Natural killer cell treated with Interleukin-12 subunit alpha and Interleukin-12 subunit beta and Interleukin-15 and Interleukin-18, amount 100 ng/mL, for 72 hours (primary cell): ENCODE measurements at regions not wholly inside any gene's neighbourhood (a gene's known extent, or its start where the extent isn't known, plus 50 kb on each side); places are given as distances from the start of the nearest gene placed in this dataset.
A peak's percentile ranks its signal among the peaks of the same experiment; 100 is the strongest.
"Not testable (repeated sequence)": the region's sequence is repeated elsewhere in the genome, so short reads cannot be mapped to it uniquely, and the experiment has no call there.

Source experiments
- ATAC-seq, 2 donors: fragments of 150-1000 bp; cut with Tn5 transposase in 1 of 2; sonication (Bioruptor Pico), chemical (Tn5 transposase) in 1 of 2; 2 replicates each; pipeline ENCODE4 v1.10.0; 2021
- DNase-seq: peaks from one replicate; pipeline ENCODE4 v3.0.0; 2022; ENCODE audit warnings: low spot score
- H3K27ac Mint-ChIP-seq, 2 donors: 1 replicate in 1 of 2; 2 replicates in 1 of 2; pipeline ENCODE4 v1.8.0; 2022; ENCODE audit warnings: mixed read lengths in 2 of 2, mild to moderate bottlenecking in 1 of 2, moderate library complexity in 1 of 2
- H3K27me3 Mint-ChIP-seq, 2 donors: 1 replicate in 1 of 2; 2 replicates in 1 of 2; pipeline ENCODE4 v1.8.0; 2022; ENCODE audit warnings: mixed read lengths in 2 of 2
- H3K36me3 Mint-ChIP-seq: one replicate; pipeline ENCODE4 v1.8.0; 2022; ENCODE audit warnings: mixed read lengths
- H3K4me1 Mint-ChIP-seq, 2 donors: 1 replicate in 1 of 2; 2 replicates in 1 of 2; pipeline ENCODE4 v1.8.0; 2022; ENCODE audit warnings: low read depth in 2 of 2, mixed read lengths in 2 of 2, mild to moderate bottlenecking in 1 of 2
- H3K4me3 Mint-ChIP-seq: one replicate; pipeline ENCODE4 v1.8.0; 2022; ENCODE audit warnings: mixed read lengths
- H3K9me3 Mint-ChIP-seq: 2 replicates; pipeline ENCODE4 v1.8.0; 2022; ENCODE audit warnings: mixed read lengths

DNA sequence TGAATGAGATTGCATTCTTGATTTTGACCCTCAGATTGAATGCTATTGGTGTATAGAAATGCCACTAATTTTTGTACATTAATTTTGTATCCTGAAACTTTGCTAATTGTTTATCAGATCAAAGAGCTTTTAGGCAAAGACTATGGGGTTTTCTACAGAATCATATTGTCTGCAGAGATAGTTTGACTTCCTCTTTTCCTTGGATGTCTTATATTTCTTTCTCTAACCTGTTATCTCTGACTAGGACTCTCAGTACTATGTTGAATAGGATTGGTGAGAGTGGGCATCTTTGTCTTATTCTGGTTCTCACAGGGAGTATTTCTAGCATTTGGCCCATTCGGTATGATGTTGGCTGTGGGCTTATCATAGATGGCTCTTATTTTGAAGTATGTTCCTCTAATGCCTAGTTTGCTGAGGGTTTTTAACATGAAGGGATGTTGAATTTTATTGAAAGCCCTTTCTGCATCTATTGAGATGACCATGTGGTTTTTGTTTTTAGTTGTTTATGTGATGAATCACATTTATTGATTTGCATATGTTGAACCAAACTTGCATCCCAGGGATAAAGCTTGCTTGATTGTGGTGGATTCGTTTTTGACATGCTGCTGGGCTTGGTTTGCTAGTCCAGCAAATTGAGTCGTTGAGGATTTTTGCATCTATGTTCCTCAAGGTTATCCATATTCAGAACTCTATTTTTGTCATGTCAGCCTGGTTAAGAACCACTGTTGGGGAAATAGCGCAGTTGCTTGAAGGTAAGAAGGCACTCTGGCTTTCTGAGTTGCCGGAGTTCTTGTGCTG lies 85.8 kb upstream of the NOTCH2NLA start:
- H3K36me3 Mint-ChIP-seq, H3K9me3 Mint-ChIP-seq, H3K27ac Mint-ChIP-seq, ATAC-seq, H3K27me3 Mint-ChIP-seq, DNase-seq, H3K4me3 Mint-ChIP-seq, H3K4me1 Mint-ChIP-seq: not testable (repeated sequence)

DNA sequence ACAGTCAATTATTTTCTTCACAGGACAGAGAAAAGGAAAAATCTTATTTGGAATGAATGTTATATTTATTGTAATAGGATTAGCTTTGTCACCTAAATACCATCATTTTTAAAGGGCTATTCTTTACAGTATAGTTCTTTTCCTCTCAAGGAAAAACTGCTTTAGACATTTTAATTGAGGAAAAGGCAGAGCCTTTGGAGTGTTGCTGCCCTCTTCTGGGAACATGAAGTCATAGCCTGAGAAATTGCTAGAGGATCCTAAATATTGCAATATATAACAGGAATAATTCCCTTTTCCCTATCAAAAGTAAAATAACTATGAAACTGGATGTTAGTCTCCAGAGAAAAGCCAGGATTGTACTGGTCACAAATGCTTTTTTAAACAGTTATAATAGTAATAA lies 81.8 kb upstream of the NOTCH2NLA start:
- not testable (repeated sequence) for H3K9me3 Mint-ChIP-seq, ATAC-seq

GRCh38 chr1:146309427-146309826 lies 80.6 kb upstream of the NOTCH2NLA start:
- not testable (repeated sequence) for H3K27ac Mint-ChIP-seq, H3K9me3 Mint-ChIP-seq, H3K4me1 Mint-ChIP-seq, H3K36me3 Mint-ChIP-seq, DNase-seq, ATAC-seq, H3K27me3 Mint-ChIP-seq, H3K4me3 Mint-ChIP-seq

More for the DNA sequence above, 81.8 kb upstream of the NOTCH2NLA start:
- not testable (repeated sequence) for H3K27ac Mint-ChIP-seq, H3K27me3 Mint-ChIP-seq, DNase-seq, H3K36me3 Mint-ChIP-seq, H3K4me3 Mint-ChIP-seq, H3K4me1 Mint-ChIP-seq

GRCh38 chr1:146308892-146309291 lies 80.1 kb upstream of the NOTCH2NLA start:
- H3K4me3 Mint-ChIP-seq, H3K27me3 Mint-ChIP-seq, DNase-seq, H3K36me3 Mint-ChIP-seq, H3K27ac Mint-ChIP-seq, H3K4me1 Mint-ChIP-seq, H3K9me3 Mint-ChIP-seq: not testable (repeated sequence)
- peak; percentile 33 to 48 for ATAC-seq

GRCh38 chr1:146308152-146308551 lies 79.3 kb upstream of the NOTCH2NLA start:
- not testable (repeated sequence) for H3K4me1 Mint-ChIP-seq, DNase-seq

GRCh38 chr1:146307632-146308031 lies 78.8 kb upstream of the NOTCH2NLA start:
- not testable (repeated sequence) for H3K4me3 Mint-ChIP-seq, H3K27me3 Mint-ChIP-seq, H3K36me3 Mint-ChIP-seq, H3K4me1 Mint-ChIP-seq, H3K27ac Mint-ChIP-seq, DNase-seq, H3K9me3 Mint-ChIP-seq
- ATAC-seq, result peak; percentile 96 to 97

More at GRCh38 chr1:146308152-146308551, 79.3 kb upstream of the NOTCH2NLA start:
- H3K27me3 Mint-ChIP-seq, H3K27ac Mint-ChIP-seq, H3K36me3 Mint-ChIP-seq, H3K9me3 Mint-ChIP-seq: not testable (repeated sequence)
- peak overlapping the region; percentile 51 for H3K4me3 Mint-ChIP-seq
- ATAC-seq, result peak in 1 of 2 donors; percentile 65

DNA sequence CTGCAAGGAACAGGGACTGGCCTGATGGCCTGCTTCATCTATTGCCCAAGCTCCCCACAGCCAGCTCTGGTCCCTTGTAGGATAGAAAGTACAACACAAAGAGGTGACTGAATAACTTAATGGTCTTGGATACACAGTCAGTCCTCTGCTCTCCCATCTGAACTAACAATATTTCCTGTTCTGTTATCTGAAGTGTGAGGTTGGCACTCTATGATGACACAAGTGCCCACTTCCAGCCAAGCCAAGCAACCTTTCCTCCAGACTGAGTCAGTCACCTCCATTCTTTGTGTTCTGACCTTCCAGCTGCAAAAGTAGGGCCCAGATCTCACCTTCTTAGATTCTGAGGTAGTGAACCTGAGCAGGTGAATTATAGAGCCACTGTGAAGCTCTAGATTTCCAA lies 77.8 kb upstream of the NOTCH2NLA start:
- not testable (repeated sequence) for H3K4me1 Mint-ChIP-seq, H3K27ac Mint-ChIP-seq, H3K9me3 Mint-ChIP-seq, H3K27me3 Mint-ChIP-seq, H3K4me3 Mint-ChIP-seq, DNase-seq, H3K36me3 Mint-ChIP-seq
- ATAC-seq, result peak in 1 of 2 donors; percentile 28

DNA sequence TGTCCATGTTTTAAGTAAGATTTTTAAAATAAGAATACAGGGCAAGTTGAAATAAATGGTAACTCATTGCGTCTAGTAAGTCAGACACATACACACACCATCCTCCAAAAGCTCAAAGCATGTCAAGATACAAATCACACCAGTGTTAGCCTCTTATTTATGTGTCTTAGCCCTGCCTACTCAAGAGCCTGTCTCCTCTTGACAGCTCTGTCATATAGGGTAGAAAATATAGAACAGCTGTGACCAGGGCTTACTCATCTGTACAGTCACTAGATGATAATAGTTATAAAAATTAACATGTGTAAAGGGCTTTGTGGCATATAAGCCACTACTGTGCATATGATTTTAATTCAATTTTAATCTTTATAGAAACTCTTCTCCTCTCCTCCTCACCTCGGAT lies 76.6 kb upstream of the NOTCH2NLA start:
- not testable (repeated sequence) for H3K9me3 Mint-ChIP-seq, H3K27ac Mint-ChIP-seq, H3K27me3 Mint-ChIP-seq, H3K4me3 Mint-ChIP-seq, H3K4me1 Mint-ChIP-seq, H3K36me3 Mint-ChIP-seq, DNase-seq
- peak in 1 of 2 donors; percentile 62 for ATAC-seq

DNA sequence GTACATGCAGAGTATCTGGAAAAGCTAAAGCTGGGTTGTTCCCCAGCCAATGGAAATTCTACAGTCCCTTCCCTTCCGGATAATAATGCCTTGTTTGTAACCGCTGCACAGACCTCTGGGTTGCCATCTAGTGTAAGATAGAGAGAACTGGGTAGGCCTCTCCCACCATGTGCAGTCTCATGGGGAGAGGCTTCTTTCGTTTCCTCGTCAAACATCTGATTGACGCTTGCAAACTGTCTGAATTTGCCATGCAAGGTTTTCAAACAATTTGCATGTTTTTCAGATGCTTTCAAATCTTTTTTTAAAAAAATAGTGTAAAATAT lies 69.7 kb upstream of the NOTCH2NLA start:
- not testable (repeated sequence) for H3K4me1 Mint-ChIP-seq, H3K4me3 Mint-ChIP-seq, H3K36me3 Mint-ChIP-seq, H3K27ac Mint-ChIP-seq, DNase-seq, H3K9me3 Mint-ChIP-seq, H3K27me3 Mint-ChIP-seq
- ATAC-seq, result peak; percentile 94 to 96

DNA sequence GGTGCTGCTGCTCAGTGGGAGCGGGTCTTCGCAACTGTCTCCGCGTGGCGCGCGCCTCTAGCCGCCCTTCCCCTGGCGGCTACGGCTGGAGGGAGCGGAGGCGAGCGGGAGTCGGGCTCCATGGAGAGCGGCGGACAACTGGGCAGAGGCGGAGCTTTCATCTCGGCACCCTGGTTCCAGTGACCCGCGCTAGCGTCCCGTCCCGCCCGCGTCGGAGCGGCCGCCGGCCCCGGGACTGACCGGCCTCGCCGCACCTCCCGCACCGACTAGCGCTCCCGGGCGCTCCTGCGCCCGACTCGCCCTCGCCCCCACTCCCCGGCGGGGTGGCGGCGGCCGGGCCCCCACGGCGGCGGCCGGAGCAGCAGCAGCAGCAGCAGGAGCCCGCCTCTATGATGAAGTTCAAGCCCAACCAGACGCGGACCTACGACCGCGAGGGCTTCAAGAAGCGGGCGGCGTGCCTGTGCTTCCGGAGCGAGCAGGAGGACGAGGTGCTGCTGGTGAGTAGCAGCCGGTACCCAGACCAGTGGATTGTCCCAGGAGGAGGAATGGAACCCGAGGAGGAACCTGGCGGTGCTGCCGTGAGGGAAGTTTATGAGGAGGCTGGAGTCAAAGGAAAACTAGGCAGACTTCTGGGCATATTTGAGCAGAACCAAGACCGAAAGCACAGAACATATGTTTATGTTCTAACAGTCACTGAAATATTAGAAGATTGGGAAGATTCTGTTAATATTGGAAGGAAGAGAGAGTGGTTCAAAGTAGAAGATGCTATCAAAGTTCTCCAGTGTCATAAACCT lies 69.2 kb upstream of the NOTCH2NLA start:
- not testable (repeated sequence) for H3K4me1 Mint-ChIP-seq, H3K9me3 Mint-ChIP-seq, H3K27me3 Mint-ChIP-seq, DNase-seq, H3K4me3 Mint-ChIP-seq, H3K36me3 Mint-ChIP-seq, H3K27ac Mint-ChIP-seq
- peak; percentile 87 for ATAC-seq

- not testable (repeated sequence) for H3K4me3 Mint-ChIP-seq
Observed at GRCh38 chr1:146292940-146293936, 64.4 kb upstream of the NOTCH2NLA start.

DNA sequence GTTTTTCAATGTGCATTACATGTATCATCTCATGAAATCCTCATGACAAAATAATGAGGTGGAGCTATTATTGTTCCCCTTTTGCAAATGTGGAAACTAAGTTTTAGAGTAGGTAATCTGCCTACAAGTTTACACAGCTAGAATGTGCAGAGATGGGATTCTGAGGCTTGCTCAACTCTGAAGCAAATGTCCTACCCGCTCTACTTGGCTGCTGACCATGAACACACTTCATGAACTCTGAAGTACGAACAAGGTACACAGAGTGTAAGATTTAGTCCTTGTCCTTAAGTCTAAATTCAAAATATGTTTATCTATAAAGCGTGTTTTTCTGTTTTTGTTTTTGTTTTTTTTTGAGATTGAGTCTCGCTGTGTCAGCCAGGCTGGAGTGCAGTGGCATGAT lies 63.6 kb upstream of the NOTCH2NLA start:
- H3K4me3 Mint-ChIP-seq, H3K27me3 Mint-ChIP-seq, DNase-seq, H3K9me3 Mint-ChIP-seq, H3K4me1 Mint-ChIP-seq, H3K27ac Mint-ChIP-seq, H3K36me3 Mint-ChIP-seq, ATAC-seq: not testable (repeated sequence)

More at GRCh38 chr1:146292940-146293936, 64.4 kb upstream of the NOTCH2NLA start:
- not testable (repeated sequence) for H3K9me3 Mint-ChIP-seq, H3K36me3 Mint-ChIP-seq, H3K27ac Mint-ChIP-seq, H3K27me3 Mint-ChIP-seq, DNase-seq, H3K4me1 Mint-ChIP-seq
- ATAC-seq, result peak in 1 of 2 donors; percentile 29

DNA sequence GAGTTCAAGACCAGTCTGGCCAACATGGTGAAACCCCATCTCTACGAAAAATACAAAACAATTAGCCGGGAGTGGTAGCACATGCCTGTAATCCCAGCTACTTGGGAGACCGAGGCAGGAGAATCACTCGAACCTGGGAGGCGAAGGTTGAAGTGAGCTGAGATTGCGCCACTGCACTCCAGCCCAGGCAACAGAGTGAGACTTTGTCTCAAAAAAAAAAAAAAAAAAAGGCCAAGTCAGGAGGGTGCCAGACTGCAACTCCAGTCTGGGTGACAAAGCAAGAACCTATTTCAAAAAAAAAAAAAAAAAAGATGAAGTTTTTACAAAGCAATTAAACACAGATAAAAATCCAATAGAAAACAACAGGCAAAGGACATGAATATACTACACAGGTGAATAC lies 59.1 kb upstream of the NOTCH2NLA start:
- not testable (repeated sequence) for H3K4me1 Mint-ChIP-seq, H3K27ac Mint-ChIP-seq, ATAC-seq, H3K4me3 Mint-ChIP-seq, DNase-seq, H3K36me3 Mint-ChIP-seq, H3K27me3 Mint-ChIP-seq, H3K9me3 Mint-ChIP-seq
